NB4 (cell line): ENCODE measurements at regions not wholly inside any gene's neighbourhood (a gene's known extent, or its start where the extent isn't known, plus 50 kb on each side); places are given as distances from the start of the nearest gene placed in this dataset.

Source experiments
- DNase-seq: peaks from one replicate; pipeline ENCODE4 v3.0.0; 2010; ENCODE audit warnings: low read depth
- H3K4me3 ChIP-seq: one replicate; pipeline ENCODE4 v1.5.1; 2011; ENCODE audit warnings: mild to moderate bottlenecking, low read depth, low read length, moderate library complexity
- CTCF ChIP-seq: IDR thresholded peaks from one replicate; pipeline ENCODE4 v1.5.1; 2012; ENCODE audit warnings: low read depth, low read length
- MAX ChIP-seq: IDR thresholded peaks from 2 replicates; pipeline ENCODE4 v1.6.1; 2011; ENCODE audit warnings: low read depth, low read length
- MYC ChIP-seq: IDR thresholded peaks from 2 replicates; pipeline ENCODE4 v1.6.1; 2011; ENCODE audit warnings: low read depth, low read length
- POLR2A ChIP-seq: IDR thresholded peaks from 2 replicates; pipeline ENCODE4 v1.6.1; 2011; ENCODE audit warnings: mild to moderate bottlenecking; ENCODE audit not compliant: insufficient read length; ENCODE audit errors: extremely low read depth

DNA sequence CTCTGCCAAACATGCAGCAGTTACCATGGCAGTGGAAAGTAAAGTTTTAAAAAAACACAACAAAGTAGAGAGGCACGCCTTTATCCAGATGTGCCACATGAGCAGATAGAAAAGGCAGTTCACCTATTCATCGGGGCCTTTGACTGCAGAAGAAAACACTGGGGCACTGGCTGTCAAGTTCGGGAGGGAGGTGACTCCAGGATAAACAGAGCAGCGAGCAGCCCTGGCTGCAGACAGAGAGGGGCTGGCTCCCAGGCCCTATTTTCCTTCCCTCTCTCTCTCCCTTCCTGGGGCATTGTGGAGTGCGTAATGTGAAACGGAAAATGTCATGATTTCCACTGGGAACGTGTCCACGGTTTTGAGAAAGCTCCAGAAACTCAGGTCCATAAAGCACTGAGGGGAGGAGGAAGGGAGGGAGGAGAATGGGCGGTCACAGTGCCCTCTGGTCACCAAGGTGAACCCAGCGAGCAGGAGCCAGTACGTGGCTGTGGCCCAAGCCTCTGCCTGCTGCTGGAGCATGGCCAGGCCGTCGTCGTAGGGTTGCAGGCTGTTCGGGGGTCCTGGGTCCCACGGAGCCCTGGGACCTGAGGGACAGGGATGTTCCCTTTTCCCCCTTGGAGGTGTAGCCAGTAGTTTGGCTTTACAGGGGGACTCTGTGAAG is 114.7 kb upstream of the IRF2BP2 start:
- TF ChIP-seq POLR2A = peak; percentile 27
- no peak for TF ChIP-seq MAX
- peak overlapping the region; percentile 46 for H3K4me3 ChIP-seq

GRCh38 chr1:234722904-234723720 is 113.1 kb upstream of the IRF2BP2 start:
- TF ChIP-seq CTCF (no peak), MAX (peak; percentile 56; the same call in 1 of the 2 replicates), POLR2A (no peak), MYC (peak; percentile 68)
- DNase-seq = peak; percentile 92
- H3K4me3 ChIP-seq = peak overlapping the region; percentile 22

More for the DNA sequence above, 114.7 kb upstream of the IRF2BP2 start:
- no peak for DNase-seq

- TF ChIP-seq MAX (no peak), POLR2A (no peak), CTCF (no peak), MYC (no peak)
- DNase-seq = peak; percentile 55
- H3K4me3 ChIP-seq = no peak overlapping the region
These were observed 112.3 kb upstream of the IRF2BP2 start for GRCh38 chr1:234722270-234722704.

DNA sequence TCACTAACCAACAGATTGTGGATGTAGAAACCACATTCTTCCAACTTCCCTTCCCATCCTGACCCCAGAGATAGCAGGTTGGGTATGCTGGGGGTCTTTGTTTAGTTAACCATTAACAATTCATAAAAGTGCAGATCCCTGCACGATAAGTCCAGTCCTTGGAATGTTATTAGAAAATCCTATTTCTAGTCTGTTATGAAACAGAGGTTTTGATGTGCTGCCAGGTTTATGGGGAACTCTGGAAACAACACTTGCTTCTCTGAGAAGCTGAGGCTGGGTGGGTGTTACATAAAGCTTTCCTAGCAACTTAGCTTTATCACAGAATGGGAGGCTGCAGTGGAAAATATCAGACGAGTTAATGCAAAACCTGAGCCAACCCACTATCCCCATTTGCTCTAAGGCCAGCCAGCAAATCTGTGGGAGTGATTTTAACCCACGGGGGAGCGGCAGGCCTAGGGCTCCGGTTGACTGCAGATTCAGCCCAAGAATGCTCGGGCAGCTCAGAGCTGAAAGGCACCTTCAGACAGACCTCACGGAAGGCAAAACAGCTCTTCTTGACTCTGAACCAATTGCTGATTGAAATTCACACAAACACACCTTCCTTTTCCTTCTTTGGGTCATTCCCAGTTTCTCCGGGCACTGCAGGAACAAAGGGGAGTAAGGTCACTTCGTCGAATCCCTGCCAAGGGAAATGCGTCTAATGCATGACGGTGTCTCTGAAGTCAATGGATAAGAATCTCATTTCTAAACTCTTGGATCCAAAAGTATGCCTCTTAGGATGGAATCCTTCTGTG is 111.7 kb upstream of the IRF2BP2 start:
- DNase-seq = peak; percentile 58
- TF ChIP-seq CTCF = no peak
- peak; percentile 11; the same call in 1 of the 2 replicates for TF ChIP-seq MYC
- no peak for TF ChIP-seq MAX
- TF ChIP-seq POLR2A = no peak
- no peak overlapping the region for H3K4me3 ChIP-seq

GRCh38 chr1:234720709-234721441 is 110.9 kb upstream of the IRF2BP2 start:
- no peak overlapping the region for H3K4me3 ChIP-seq
- no peak for TF ChIP-seq MAX
- TF ChIP-seq CTCF = no peak
- no peak for DNase-seq
